ENCODE measurements at regions not wholly inside any gene's neighbourhood (a gene's known extent, or its start where the extent isn't known, plus 50 kb on each side); places are given as distances from the start of the nearest gene placed in this dataset.
"Not testable (repeated sequence)": the region's sequence is repeated elsewhere in the genome, so short reads cannot be mapped to it uniquely, and the experiment has no call there.

- Mint-ChIP-seq H3K4me1 (no peaks in the 10 kb centered on the region), H3K27ac (no peak overlapping the region), H3K27me3 (no peaks in the 10 kb centered on the region), H3K36me3 (ENCODE audit: low read depth) (no peaks in the 10 kb centered on the region), H3K9me3 (no peaks in the 10 kb centered on the region), H3K4me3 (no peak overlapping the region)
- no peak for DNase-seq
- ChIA-PET POLR2A (no interaction called here), CTCF (no interaction called here)
Observed at GRCh38 chr2:65997961-65998360, 437.0 kb upstream of the MEIS1 start.

DNA sequence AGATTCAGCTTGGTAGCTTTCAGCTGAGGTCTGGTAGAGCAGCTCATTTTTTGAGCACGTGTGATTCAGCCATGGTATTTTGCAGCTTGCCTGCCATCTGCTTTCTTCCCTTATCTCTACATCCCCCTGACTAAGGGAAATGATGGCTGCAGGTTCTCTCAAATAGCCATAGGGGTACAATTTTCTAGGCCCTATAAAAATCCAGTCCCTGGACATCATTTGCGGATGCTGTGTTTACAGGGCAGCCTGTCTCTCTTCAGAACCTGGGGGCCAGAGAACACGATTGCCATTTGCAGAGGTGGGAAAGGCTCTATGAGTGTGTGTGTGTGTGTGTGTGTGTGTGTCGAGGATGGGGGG lies 442.7 kb upstream of the MEIS1 start:
- no peaks in the 10 kb centered on the region for H3K4me1 Mint-ChIP-seq
- H3K4me3 Mint-ChIP-seq = no peak overlapping the region
- POLR2A ChIA-PET = no interaction called here
- H3K9me3 Mint-ChIP-seq = no peaks in the 10 kb centered on the region
- CTCF ChIA-PET = no interaction called here
- DNase-seq = no peak
- no peak overlapping the region for H3K27ac Mint-ChIP-seq
- H3K36me3 Mint-ChIP-seq (ENCODE audit: low read depth) = no peaks in the 10 kb centered on the region
- no peaks in the 10 kb centered on the region for H3K27me3 Mint-ChIP-seq

DNA sequence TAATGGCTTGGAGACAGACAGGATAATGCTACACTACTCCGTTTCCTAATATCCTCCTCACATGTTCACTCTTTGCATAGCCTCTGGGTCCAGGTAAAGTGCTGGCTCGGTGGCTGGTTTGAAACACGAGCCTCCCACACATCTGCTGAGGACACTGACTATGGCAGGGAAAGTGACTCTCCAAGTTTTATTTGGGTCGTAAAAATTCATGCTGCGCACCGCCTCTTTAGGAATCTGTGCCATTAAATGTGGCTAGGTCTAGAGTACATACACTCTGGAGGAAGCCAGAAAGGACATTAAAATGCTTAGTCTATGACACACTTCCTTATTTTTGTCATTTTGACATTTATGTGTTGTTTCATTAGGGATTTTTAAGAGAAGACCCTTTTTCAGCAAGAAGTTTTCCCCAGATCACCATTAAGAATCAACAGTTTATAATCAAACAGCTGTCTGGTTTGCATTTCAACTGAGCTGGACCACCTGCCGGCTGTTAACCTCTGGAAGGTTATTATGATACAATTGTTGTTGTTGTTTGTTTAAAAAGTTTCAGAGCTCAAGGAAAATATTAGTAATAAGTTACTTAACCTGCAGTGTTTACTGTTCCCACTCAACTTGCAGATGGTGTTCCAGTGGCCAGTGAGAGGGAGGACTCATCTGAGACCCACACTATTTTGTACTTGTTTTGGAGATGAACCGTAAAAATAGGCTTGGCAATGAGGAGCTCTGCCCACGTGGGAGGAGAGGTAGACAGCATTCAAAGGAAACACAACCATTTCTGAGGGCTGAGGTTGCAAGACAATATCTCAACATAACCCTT lies 443.3 kb upstream of the MEIS1 start:
- CTCF ChIA-PET = no interaction called here
- Mint-ChIP-seq H3K4me1 (no peaks in the 10 kb centered on the region), H3K27ac (no peak overlapping the region), H3K9me3 (no peaks in the 10 kb centered on the region), H3K4me3 (no peak overlapping the region), H3K27me3 (no peaks in the 10 kb centered on the region), H3K36me3 (ENCODE audit: low read depth) (no peaks in the 10 kb centered on the region)
- POLR2A ChIA-PET = no interaction called here
- DNase-seq = no peak

- no peaks in the 10 kb centered on the region for H3K9me3 Mint-ChIP-seq
- ChIA-PET CTCF (no interaction called here), POLR2A (no interaction called here)
- no peaks in the 10 kb centered on the region for H3K4me1 Mint-ChIP-seq
- H3K27ac Mint-ChIP-seq = no peak overlapping the region
- H3K36me3 Mint-ChIP-seq (ENCODE audit: low read depth) = no peaks in the 10 kb centered on the region
- no peaks in the 10 kb centered on the region for H3K27me3 Mint-ChIP-seq
- no peak for DNase-seq
- H3K4me3 Mint-ChIP-seq = no peak overlapping the region
Observed at GRCh38 chr2:65985986-65986385, 448.9 kb upstream of the MEIS1 start.

- Mint-ChIP-seq H3K27me3 (no peaks in the 10 kb centered on the region), H3K36me3 (ENCODE audit: low read depth) (no peaks in the 10 kb centered on the region), H3K9me3 (no peaks in the 10 kb centered on the region), H3K4me3 (no peak overlapping the region), H3K4me1 (no peaks in the 10 kb centered on the region), H3K27ac (no peak overlapping the region)
- ChIA-PET POLR2A (no interaction called here), CTCF (no interaction called here)
- no peak for DNase-seq
Observed at GRCh38 chr2:65980531-65980930, 454.4 kb upstream of the MEIS1 start.

DNA sequence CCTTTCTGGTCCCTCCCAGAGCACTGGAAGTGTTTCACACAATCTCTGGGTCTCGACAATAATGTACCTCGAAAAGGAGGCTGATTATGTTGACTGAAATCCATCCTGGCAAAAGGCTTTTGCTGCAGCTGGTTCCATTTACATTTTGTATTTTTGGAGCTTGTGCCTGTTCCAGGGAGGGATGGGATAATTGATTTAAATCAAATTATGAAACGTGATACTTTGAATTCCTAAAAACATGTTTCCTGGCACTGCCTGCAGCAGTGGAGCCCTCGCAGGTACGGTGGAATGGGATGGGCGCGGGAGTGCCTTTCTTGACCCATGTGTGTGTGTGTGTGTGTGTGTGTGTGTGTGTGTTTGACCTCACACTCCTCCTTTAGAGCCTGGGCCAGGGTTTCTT lies 455.5 kb upstream of the MEIS1 start:
- DNase-seq = no peak
- Mint-ChIP-seq H3K36me3 (ENCODE audit: low read depth) (no peaks in the 10 kb centered on the region), H3K27ac (no peak overlapping the region), H3K4me1 (no peaks in the 10 kb centered on the region), H3K9me3 (no peaks in the 10 kb centered on the region), H3K4me3 (no peak overlapping the region), H3K27me3 (no peaks in the 10 kb centered on the region)
- POLR2A ChIA-PET = no interaction called here
- CTCF ChIA-PET = no interaction called here

GRCh38 chr2:65974067-65974723 lies 460.7 kb upstream of the MEIS1 start:
- CTCF ChIA-PET = interaction anchor here (1.3 kb wide), 1 partner anchor 16 kb away, joined by 3 read pairs; no protein-coding TSS in a partner anchor
- H3K36me3 Mint-ChIP-seq (ENCODE audit: low read depth) = no peaks in the 10 kb centered on the region
- POLR2A ChIA-PET = no interaction called here
- no peaks in the 10 kb centered on the region for H3K27me3 Mint-ChIP-seq
- no peak for DNase-seq
- H3K27ac Mint-ChIP-seq = no peak overlapping the region
- H3K9me3 Mint-ChIP-seq = no peaks in the 10 kb centered on the region
- no peaks in the 10 kb centered on the region for H3K4me1 Mint-ChIP-seq
- no peak overlapping the region for H3K4me3 Mint-ChIP-seq

GRCh38 chr2:65969161-65969560 lies 465.8 kb upstream of the MEIS1 start:
- H3K27me3 Mint-ChIP-seq = no peaks in the 10 kb centered on the region
- POLR2A ChIA-PET = no interaction called here
- DNase-seq = no peak
- CTCF ChIA-PET = no interaction called here
- no peak overlapping the region for H3K27ac Mint-ChIP-seq
- H3K9me3 Mint-ChIP-seq = no peaks in the 10 kb centered on the region
- no peak overlapping the region for H3K4me3 Mint-ChIP-seq
- no peaks in the 10 kb centered on the region for H3K4me1 Mint-ChIP-seq
- H3K36me3 Mint-ChIP-seq (ENCODE audit: low read depth) = no peaks in the 10 kb centered on the region

- POLR2A ChIA-PET; H3K4me1 Mint-ChIP-seq; H3K27me3 Mint-ChIP-seq; H3K36me3 Mint-ChIP-seq (ENCODE audit: low read depth); DNase-seq; H3K9me3 Mint-ChIP-seq; H3K4me3 Mint-ChIP-seq; H3K27ac Mint-ChIP-seq: not testable (repeated sequence)
- CTCF ChIA-PET = interaction anchor here (0.6 kb wide), 1 partner anchor 12 kb away, joined by 3 read pairs; no protein-coding TSS in a partner anchor
Observed at GRCh38 chr2:65963303-65963702, 471.6 kb upstream of the MEIS1 start.

DNA sequence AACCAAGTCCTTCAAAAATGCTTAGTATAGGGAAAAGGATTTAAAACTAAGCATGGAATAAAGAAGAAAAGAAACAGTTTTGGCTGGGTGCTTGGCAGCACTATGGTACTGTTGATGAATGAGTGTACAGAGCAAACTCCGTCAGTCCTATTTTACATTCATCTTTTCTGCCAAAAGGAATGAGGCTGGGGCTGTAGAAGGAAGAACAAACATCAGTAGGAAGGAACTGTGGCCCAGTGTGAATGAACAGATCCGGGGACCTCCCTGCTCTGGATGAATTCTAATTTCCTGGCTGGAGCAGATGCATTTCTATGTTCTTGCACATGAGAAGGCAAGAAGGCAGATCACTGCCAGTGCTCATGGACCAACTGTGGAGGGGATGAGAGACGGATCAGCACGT lies 474.0 kb upstream of the MEIS1 start:
- no peaks in the 10 kb centered on the region for H3K4me1 Mint-ChIP-seq
- POLR2A ChIA-PET = no interaction called here

DNA sequence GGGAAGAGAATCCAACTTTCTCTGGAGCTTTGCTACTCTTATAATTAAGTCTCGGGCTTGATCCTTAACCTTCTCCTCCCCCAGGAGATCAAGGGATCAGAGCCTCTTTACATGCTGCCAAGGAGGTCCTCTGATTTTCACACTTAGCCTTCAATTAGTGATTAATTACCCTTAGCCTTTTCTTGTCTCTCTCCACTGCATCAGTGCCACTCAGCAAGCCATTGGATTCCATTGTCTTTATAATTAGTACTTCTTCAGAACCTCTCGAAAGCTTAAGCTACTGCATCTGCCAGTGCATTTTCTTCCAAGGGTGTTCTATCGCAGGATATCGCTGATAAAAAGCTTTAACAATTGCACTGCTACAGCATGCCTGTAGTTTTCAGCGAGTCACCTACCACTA lies 477.0 kb upstream of the MEIS1 start:
- H3K9me3 Mint-ChIP-seq = no peaks in the 10 kb centered on the region
- H3K4me3 Mint-ChIP-seq = no peak overlapping the region
- POLR2A ChIA-PET = no interaction called here
- H3K27me3 Mint-ChIP-seq = no peaks in the 10 kb centered on the region
- H3K4me1 Mint-ChIP-seq = no peaks in the 10 kb centered on the region
- CTCF ChIA-PET = no interaction called here
- DNase-seq = no peak
- no peaks in the 10 kb centered on the region for H3K36me3 Mint-ChIP-seq (ENCODE audit: low read depth)
- no peak overlapping the region for H3K27ac Mint-ChIP-seq

More for the DNA sequence above, 474.0 kb upstream of the MEIS1 start:
- H3K27ac Mint-ChIP-seq = no peak overlapping the region
- CTCF ChIA-PET = no interaction called here
- no peak overlapping the region for H3K4me3 Mint-ChIP-seq
- H3K36me3 Mint-ChIP-seq (ENCODE audit: low read depth) = no peaks in the 10 kb centered on the region
- no peak for DNase-seq
- H3K27me3 Mint-ChIP-seq = no peaks in the 10 kb centered on the region
- no peaks in the 10 kb centered on the region for H3K9me3 Mint-ChIP-seq

DNA sequence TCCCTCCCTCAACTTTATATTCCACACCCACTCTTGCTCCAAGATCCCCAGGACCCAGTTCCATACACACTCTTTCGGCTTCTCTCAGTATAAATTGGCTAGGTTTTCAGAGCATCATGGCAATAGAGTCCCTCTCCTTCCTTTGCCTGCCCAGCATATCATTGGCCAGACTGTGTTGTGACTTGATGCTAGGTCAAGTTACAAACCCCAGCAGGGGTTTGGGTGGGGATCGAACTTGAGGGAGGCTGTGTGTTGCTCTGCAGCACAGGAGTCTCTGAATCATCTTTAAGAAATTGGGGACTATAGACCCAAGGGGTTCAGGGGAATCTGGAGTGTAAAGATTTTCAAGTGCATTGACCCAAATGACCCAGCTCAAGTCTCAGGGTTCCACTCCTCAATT lies 477.5 kb upstream of the MEIS1 start:
- H3K4me1 Mint-ChIP-seq = no peaks in the 10 kb centered on the region
- POLR2A ChIA-PET = no interaction called here
- no peak overlapping the region for H3K27ac Mint-ChIP-seq
- H3K9me3 Mint-ChIP-seq = no peaks in the 10 kb centered on the region
- H3K4me3 Mint-ChIP-seq = no peak overlapping the region
- H3K36me3 Mint-ChIP-seq (ENCODE audit: low read depth) = no peaks in the 10 kb centered on the region
- no peak for DNase-seq
- CTCF ChIA-PET = no interaction called here
- no peaks in the 10 kb centered on the region for H3K27me3 Mint-ChIP-seq

- ChIA-PET CTCF (interaction anchor here (1.4 kb wide), 1 partner anchor 17 kb away, joined by 3 read pairs; no protein-coding TSS in a partner anchor), POLR2A (no interaction called here)
- Mint-ChIP-seq H3K9me3 (no peaks in the 10 kb centered on the region), H3K4me3 (no peak overlapping the region), H3K27me3 (no peaks in the 10 kb centered on the region), H3K4me1 (no peaks in the 10 kb centered on the region), H3K27ac (no peak overlapping the region), H3K36me3 (ENCODE audit: low read depth) (no peaks in the 10 kb centered on the region)
- DNase-seq = no peak
Observed at GRCh38 chr2:65955259-65955658, 479.7 kb upstream of the MEIS1 start.

Measured in activated CD4-positive, alpha-beta T cell treated with anti-CD3 and anti-CD28 coated beads, Interleukin-2, amount 10 ng/mL, durations not matched to agents 7 days and 5 days (primary cell).